NCI-H748 (cell line): ENCODE measurements at regions not wholly inside any gene's neighbourhood (a gene's known extent, or its start where the extent isn't known, plus 50 kb on each side); places are given as distances from the start of the nearest gene placed in this dataset.
"Not testable (repeated sequence)": the region's sequence is repeated elsewhere in the genome, so short reads cannot be mapped to it uniquely, and the experiment has no call there.

Experiments
- DNase-seq: peaks from one replicate; lab custom pipeline; 2025; ENCODE audit not compliant: unreplicated experiment; lab: John Stamatoyannopoulos, UW

GRCh38 chr6:119442776-119443184 lies 93.2 kb upstream of the MAN1A1 start:
- peak; percentile 90 for DNase-seq

- no peak for DNase-seq
Measured at GRCh38 chr6:119440953-119441352, 91.4 kb upstream of the MAN1A1 start.

- no peak for DNase-seq
Measured at GRCh38 chr6:119436583-119436982, 87.0 kb upstream of the MAN1A1 start.

- no peak for DNase-seq
Measured at GRCh38 chr6:119431799-119432198, 82.2 kb upstream of the MAN1A1 start.

- DNase-seq = no peak
Measured at GRCh38 chr6:119430805-119431204, 81.2 kb upstream of the MAN1A1 start.

- DNase-seq = no peak
Measured at GRCh38 chr6:119428633-119429032, 79.1 kb upstream of the MAN1A1 start.

- no peak for DNase-seq
Measured at GRCh38 chr6:119426619-119427018, 77.1 kb upstream of the MAN1A1 start.

GRCh38 chr6:119423996-119424395 lies 74.4 kb upstream of the MAN1A1 start:
- no peak for DNase-seq

GRCh38 chr6:119418084-119418483 lies 68.5 kb upstream of the MAN1A1 start:
- DNase-seq = not testable (repeated sequence)

- no peak for DNase-seq
Measured at GRCh38 chr6:119407156-119407555, 57.6 kb upstream of the MAN1A1 start.

GRCh38 chr6:119405114-119405513 lies 55.6 kb upstream of the MAN1A1 start:
- DNase-seq = not testable (repeated sequence)
